Sciatic nerve (tissue), 2 donors: ENCODE measurements at regions not wholly inside any gene's neighbourhood (a gene's known extent, or its start where the extent isn't known, plus 50 kb on each side); places are given as distances from the start of the nearest gene placed in this dataset.
"Not testable (repeated sequence)": the region's sequence is repeated elsewhere in the genome, so short reads cannot be mapped to it uniquely, and the experiment has no call there.

Source experiments
- ATAC-seq: fragments of 200-7000 bp; cut with Tn5 transposase; one replicate; pipeline ENCODE4 v1.9.1; 2020; ENCODE audit warnings: mild to moderate bottlenecking, moderate library complexity
- DNase-seq: peaks from one replicate; pipeline ENCODE4 v3.0.0-alpha.2; 2020; ENCODE audit warnings: low spot score
- intact Hi-C: fragments of 100-400 bp; cut with DNase I; formaldehyde crosslinking; loops from one replicate; pipeline ENCODE4 v1.14.2; 2022
- donor health status: DM: no; HTN: no; CAD: no.
- donor health status: DM: no; HTN: no; CAD: no.

- intact Hi-C loops, result no loop called here
- no peak for ATAC-seq
- DNase-seq, result no peak
Observed at GRCh38 chr5:92081958-92082712, 699.0 kb upstream of the ARRDC3 start.

- no peak for ATAC-seq
- no peak for DNase-seq
- intact Hi-C loops, result no loop called here
Observed at GRCh38 chr5:92070786-92071185, 687.7 kb upstream of the ARRDC3 start.

- ATAC-seq (no peak), DNase-seq (no peak)
- intact Hi-C loops, result no loop called here
Observed at GRCh38 chr5:92064993-92065392, 681.9 kb upstream of the ARRDC3 start.

GRCh38 chr5:92051741-92052140 is 668.6 kb upstream of the ARRDC3 start:
- ATAC-seq (no peak), DNase-seq (no peak)
- intact Hi-C loops, result no loop called here

- ATAC-seq (no peak), DNase-seq (no peak)
- intact Hi-C loops, result no loop called here
Observed at GRCh38 chr5:92050970-92051369, 667.9 kb upstream of the ARRDC3 start.

GRCh38 chr5:92041911-92042660 is 659.0 kb upstream of the ARRDC3 start:
- DNase-seq (no peak), ATAC-seq (no peak)
- intact Hi-C loops, result no loop called here

- no peak for ATAC-seq
- intact Hi-C loops, result no loop called here
Observed at GRCh38 chr5:92041206-92041605, 658.1 kb upstream of the ARRDC3 start.

GRCh38 chr5:92029792-92030191 is 646.7 kb upstream of the ARRDC3 start:
- ATAC-seq, intact Hi-C loops, DNase-seq: not testable (repeated sequence)

More at GRCh38 chr5:92041206-92041605, 658.1 kb upstream of the ARRDC3 start:
- DNase-seq, result no peak

- intact Hi-C loops, result no loop called here
- DNase-seq (no peak), ATAC-seq (no peak)
Observed at GRCh38 chr5:92023555-92023954, 640.4 kb upstream of the ARRDC3 start.

- intact Hi-C loops, result no loop called here
- DNase-seq, result no peak
Observed at GRCh38 chr5:92023141-92023471, 640.0 kb upstream of the ARRDC3 start.

GRCh38 chr5:92022415-92023140 is 639.5 kb upstream of the ARRDC3 start:
- no peak for ATAC-seq
- no peak for DNase-seq
- intact Hi-C loops, result no loop called here

More at GRCh38 chr5:92023141-92023471, 640.0 kb upstream of the ARRDC3 start:
- ATAC-seq, result no peak

- intact Hi-C loops, result no loop called here
- DNase-seq (no peak), ATAC-seq (no peak)
Observed at GRCh38 chr5:92019376-92019990, 636.4 kb upstream of the ARRDC3 start.

- DNase-seq (no peak), ATAC-seq (no peak)
- intact Hi-C loops, result no loop called here
Observed at GRCh38 chr5:92017776-92018175, 634.7 kb upstream of the ARRDC3 start.

- DNase-seq, ATAC-seq, intact Hi-C loops: not testable (repeated sequence)
Observed at GRCh38 chr5:92011845-92012244, 628.7 kb upstream of the ARRDC3 start.

GRCh38 chr5:92003806-92004205 is 620.7 kb upstream of the ARRDC3 start:
- ATAC-seq, result no peak
- intact Hi-C loops, result no loop called here
- no peak for DNase-seq

- no peak for DNase-seq
- intact Hi-C loops, result no loop called here
- no peak for ATAC-seq
Observed at GRCh38 chr5:92002721-92003274, 619.7 kb upstream of the ARRDC3 start.

GRCh38 chr5:91998774-91999173 is 615.7 kb upstream of the ARRDC3 start:
- ATAC-seq (no peak), DNase-seq (no peak)
- intact Hi-C loops, result no loop called here

GRCh38 chr5:91983869-91984268 is 600.8 kb upstream of the ARRDC3 start:
- DNase-seq, result no peak
- intact Hi-C loops, result no loop called here
- ATAC-seq, result no peak

GRCh38 chr5:91978221-91978882 is 595.2 kb upstream of the ARRDC3 start:
- ATAC-seq, result no peak
- intact Hi-C loops, result no loop called here
- no peak for DNase-seq
